RCC 7860 (cell line): ENCODE measurements at regions not wholly inside any gene's neighbourhood (a gene's known extent, or its start where the extent isn't known, plus 50 kb on each side); places are given as distances from the start of the nearest gene placed in this dataset.
"Not testable (repeated sequence)": the region's sequence is repeated elsewhere in the genome, so short reads cannot be mapped to it uniquely, and the experiment has no call there.

Experiments
- DNase-seq: peaks from one replicate; pipeline ENCODE4 v3.0.0-alpha.2; 2015; ENCODE audit warnings: low spot score
- FAIRE-seq: peaks from 2 replicates; lab custom pipeline; 2012; peaks lifted over from hg19 to GRCh38; lab: Jason Lieb, UNC

DNA sequence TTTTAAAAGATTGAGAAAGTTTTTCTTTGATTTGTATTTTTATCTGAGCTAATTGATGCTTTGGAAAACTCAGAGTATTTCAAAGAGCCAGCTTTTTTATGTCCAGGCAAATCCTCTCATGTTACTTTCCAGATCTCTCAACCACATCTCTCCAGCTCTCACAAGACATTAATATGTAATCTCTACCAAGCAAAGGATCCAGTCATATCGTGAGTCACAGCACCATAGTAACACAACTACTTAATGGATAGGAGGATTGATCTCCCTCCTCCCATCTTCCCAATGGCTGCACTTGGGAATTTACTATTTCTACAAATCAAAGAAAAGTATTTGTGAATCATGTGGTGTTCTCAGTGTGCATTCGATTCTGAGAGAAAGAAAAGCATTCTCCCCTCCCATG, 63.3 kb downstream of the POU4F1 start:
- peak; percentile 25 for DNase-seq
- FAIRE-seq = no peak

DNA sequence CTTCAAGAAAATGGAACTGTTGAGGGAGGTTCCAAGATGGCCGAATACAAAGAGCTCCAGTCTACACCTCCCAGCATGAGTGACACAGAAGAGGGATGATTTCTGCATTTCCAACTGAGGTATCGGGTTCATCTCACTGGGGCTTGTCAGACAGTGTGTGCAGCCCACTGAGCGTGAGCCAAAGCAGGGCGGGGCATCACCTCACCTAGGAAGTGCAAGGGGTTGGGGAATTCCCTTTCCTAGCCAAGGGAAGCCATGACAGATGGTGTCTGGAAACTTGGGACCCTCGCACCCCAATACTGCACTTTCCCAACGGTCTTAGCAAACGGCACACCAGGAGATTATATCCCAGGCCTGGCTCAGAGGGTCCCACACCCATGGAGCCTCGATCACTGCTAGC, 77.3 kb downstream of the POU4F1 start:
- not testable (repeated sequence) for FAIRE-seq, DNase-seq

DNA sequence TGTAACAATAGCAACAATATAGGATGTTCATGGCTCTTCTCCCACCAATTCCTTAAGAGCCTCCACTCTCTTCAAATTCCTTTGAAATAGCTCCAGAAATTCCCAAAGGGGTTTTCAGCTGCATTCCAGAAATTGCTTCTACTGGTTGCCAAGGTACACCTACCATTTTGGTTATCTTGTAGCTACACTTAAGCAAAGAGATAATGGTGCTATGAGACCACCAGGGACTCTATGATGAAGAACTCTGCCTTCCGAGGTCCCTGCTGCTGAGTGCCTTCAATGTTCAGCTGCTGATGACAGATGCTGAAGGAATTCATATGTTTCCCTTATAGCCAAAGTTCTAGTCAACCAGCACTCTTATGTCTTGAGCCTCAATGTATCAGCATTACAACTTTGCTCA, 78.4 kb downstream of the POU4F1 start:
- FAIRE-seq = no peak

DNA sequence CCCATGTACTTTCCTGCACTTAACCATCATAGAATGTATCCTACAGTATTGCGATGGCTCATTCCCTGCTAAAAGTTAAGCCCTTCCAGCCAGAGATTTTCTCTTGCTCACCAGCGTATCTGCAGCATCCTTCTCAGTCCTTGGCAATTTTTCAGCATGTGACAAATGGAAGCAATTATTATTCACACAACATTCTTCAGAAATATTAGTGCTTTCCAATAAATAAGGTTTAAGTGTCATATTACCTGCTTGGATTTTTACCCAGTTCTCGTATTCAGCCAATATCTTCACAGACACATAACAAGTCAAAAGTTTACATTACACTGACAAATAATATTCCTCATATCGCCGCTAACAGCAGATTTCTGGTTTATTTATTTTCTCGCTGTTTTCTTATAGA, 82.3 kb downstream of the POU4F1 start:
- DNase-seq (no peak), FAIRE-seq (no peak)

More for the DNA sequence above, 78.4 kb downstream of the POU4F1 start:
- no peak for DNase-seq

DNA sequence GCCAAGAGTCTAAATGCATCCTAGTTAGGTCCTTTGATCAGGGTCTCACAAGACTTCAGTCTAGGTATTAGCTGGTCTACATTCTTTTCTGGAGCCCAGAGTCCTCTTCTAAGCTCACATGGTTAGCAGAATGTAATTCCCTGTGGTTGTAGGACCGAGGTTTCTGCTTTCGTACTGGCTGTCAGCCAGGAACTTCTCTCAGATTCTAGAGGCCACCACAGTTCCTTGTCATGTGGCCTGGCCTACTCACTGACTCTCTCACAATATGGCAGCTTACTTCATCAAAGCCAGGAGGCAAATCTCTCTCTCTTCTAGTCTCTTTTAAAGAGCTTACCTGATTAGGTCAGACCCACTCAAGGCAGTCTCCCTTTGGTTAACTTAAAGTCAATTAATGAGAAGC, 82.9 kb downstream of the POU4F1 start:
- no peak for DNase-seq
- no peak for FAIRE-seq

DNA sequence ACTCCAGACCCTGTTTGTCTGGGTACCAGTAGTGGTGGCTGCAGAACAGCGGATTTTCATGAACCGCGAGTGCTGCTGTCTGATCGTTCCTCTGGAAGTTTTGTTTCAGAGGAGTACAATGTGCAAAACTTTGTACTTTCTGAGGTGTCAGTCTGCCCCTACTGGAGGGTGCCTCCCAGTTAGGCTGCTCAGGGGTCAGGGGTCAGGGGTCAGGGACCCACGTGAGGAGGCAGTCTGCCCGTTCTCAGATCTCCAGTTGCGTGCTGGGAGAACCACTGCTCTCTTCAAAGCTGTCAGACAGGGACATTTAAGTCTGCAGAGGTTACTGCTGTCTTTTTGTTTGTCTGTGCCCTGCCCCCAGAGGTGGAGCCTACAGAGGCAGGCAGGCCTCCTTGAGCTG, 84.9 kb downstream of the POU4F1 start:
- not testable (repeated sequence) for DNase-seq, FAIRE-seq

DNA sequence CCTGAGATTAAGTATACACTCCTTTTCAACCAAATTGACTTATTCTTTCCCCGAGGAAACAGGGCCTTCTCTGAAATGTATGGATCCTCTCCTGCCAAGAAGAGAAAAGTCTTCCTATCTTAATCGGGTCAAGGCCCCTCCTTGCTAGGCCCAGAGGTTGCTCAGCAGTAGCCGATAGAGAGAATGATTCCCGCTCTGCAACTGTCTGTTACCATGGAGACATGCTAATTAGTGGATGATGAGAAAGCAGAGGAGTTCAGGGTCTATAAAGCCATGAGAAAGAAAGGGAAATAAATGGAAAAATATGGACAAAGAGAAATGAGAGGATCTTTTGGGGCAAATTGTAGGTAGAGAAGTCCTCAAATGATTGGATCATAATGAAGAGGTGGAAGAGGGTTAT, 103.5 kb downstream of the POU4F1 start:
- FAIRE-seq (no peak), DNase-seq (no peak)

DNA sequence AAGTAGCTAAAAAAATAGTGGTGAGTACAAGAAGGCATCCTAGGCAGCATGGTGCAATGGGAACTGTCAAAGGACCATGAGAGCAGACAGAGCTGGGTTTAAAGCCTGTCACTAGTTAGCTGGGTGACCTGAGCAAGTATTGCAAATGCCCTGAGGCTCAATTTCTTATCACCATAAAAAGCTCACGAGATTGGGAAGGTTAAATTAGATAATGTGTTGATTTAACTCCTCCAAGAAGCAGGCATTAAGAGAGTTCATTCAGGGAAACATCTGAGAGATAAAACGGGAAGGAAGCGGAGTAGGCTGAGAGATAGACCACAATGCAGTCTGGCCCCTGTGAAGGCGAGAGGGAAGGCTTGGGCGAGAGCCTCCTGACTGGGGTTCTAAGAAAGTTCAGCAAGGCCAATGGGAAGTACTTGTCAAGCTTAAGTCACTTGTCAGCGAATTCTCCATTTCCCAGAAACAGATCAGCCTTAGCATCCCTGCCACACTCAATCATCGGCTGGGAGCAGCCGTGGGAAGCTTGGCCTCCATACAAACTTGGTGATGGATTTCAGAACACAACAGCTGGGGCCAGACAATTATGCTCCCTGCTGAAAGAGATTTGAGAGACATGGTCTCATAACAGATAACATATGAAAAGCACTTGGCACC, 105.5 kb downstream of the POU4F1 start:
- no peak for FAIRE-seq
- no peak for DNase-seq

DNA sequence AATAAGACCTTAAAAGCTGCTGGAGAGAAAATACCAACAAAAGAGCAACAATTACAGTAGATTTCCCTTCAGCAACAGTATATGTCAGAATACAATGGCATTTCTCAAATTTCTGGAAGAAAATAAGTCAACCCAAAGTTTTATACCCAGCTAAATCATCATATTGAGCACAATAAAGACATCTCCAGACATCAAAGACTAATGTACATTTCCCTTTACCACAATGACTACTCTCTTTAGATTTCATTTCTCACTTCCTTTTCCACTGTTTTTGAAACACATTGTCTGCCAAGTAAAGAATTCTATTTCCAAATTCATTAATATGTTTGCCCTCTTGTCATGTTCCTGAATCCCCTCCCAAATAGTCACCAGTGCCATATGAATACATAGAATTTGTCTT, 111.4 kb downstream of the POU4F1 start:
- no peak for DNase-seq
- no peak for FAIRE-seq

DNA sequence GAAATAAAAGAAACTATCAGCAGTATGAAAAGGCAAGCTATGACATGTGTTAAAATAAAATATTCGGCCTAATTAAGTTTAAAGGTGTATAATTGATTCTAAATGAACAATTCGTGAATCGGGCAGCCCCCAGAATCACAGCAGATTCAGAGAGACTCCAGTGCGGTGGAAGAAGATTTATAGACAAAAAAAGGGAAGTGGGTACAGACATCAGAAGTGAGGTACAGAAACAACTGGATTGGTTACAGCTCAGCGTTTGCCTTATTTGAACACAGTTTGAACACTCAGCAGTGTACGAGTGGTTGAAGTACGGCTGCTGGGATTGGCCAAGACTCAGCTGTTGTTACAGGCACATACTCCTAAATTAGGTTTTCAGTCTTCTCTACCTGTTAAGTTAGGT, 113.1 kb downstream of the POU4F1 start:
- FAIRE-seq, DNase-seq: not testable (repeated sequence)

DNA sequence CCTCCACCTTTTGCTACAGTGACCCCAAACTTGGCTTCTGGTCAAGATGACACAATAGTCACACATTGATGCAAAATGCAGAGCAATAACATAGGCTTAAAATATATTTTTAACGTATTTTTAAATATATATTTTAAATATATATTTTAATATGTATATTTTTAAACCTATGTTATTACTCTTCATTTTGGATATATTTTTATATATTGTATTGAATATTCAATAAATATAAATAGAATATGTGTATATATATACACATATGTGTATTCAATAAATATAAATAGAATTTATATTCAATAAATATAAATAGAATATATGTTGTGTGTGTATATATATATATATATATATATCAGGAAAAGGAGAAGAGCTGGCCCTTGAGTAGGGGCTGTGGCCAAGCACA, 115.6 kb downstream of the POU4F1 start:
- no peak for FAIRE-seq

DNA sequence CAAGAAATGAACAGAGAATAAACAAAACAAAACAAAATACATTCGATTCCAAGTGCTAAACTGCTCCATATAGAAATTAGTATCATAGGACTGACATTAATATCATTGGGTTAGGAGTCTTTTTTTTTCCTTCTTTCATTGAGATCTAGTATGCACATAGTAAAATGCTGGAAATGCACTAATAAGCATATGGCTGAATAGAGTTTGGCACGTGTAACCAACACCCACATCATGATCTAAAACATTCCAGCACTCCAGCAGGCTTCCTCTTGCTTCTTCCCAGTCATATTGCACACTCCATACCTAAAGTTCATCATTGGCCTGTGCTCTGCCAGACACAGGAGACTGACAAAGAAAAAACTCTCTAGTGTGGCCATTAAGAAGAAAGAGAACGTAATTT, 117.5 kb downstream of the POU4F1 start:
- FAIRE-seq = no peak
- DNase-seq = no peak

More for the DNA sequence above, 115.6 kb downstream of the POU4F1 start:
- no peak for DNase-seq

DNA sequence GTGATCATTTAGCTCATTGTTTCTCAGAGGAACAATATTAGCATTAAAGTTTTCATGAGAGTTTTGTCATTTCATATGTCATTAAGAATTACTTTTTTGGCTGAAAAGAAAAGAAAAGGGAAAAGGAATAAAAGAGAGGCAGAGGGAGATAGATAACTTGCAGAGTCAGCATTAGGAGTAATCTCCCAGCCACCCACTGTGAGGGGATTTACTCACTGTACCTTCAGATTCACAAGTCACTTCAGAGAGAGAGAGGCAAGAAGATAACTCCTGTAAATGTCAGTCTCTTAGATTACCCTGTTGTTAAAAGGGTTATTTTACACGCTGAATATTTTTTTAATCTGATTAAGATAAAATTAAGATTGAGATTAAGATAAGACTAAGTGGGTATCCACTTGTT, 125.2 kb downstream of the POU4F1 start:
- DNase-seq = no peak
- no peak for FAIRE-seq

DNA sequence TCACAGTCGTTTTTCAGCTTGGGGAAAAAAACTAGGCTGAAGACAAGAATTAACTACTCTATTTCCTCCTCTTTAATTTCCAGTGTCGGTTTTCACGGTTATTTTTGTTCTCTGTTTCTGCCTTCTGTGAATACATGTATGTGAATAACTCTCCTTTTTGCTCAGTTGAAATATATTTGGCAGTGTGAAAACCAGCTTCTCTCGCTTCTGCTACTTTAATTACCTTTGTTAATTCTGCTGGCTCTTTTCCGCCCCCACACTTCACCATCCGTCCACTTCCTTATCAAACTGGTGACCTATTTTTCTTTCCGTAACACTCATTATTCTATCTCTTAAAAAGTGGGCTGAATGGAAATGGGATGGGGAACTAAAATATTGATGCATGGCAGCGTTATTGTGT, 126.4 kb downstream of the POU4F1 start:
- no peak for DNase-seq
- no peak for FAIRE-seq

DNA sequence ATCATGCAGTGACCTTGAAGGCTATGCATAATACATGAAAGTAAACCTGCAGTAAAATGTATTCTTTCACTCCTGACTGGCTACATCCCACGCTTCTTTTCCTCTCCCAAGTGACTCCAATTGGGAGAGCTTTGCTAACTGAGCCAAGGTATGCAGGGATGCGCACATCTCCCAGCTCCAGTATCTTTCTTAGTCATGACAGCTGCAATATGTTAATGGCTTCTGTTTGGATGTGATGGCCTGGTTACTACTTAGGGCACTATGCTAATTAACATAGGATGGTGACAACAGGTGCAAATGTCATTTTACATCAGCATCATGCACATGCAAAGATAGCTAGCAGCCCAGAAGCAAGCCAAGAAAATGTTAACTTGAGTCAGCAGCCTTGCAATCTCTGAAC, 134.7 kb downstream of the POU4F1 start:
- FAIRE-seq (no peak), DNase-seq (no peak)

DNA sequence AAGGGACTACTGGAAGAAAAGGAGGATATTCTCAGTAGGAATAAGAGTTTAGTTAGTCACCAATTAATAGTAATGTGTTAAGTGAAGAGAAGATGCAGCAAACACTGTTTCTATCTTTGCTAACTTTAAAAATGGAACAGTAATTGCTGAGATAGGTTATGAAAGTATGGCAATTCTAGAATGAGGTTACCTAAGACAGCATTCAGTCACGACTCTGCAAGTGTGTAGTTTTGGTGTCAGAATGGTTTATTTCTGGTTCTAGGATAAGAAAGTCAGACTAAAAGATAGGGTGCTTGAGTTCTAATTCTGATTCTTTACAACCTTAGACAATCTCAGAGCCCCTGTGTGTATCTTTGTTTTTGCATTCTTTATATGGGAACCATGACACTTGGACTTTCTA, 138.1 kb downstream of the POU4F1 start:
- FAIRE-seq = no peak
- DNase-seq = no peak

DNA sequence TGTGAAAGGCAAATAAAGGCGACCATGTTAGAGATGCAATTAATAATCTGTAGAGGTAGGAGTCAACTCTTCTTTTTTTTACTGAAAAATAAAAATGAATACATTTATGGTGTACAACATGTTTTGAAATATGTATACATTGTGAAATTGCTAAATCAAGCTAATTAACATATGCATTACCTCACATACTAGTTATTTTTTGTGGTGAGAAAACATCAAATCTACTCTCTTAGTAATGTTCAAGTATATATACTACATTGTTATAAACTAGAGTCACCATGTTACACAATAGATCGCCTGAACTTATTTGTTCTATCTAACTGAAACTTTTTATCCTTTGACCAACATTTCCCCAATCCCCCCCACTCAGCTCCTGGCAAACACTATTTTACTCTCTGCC, 143.2 kb downstream of the POU4F1 start:
- FAIRE-seq = no peak

DNA sequence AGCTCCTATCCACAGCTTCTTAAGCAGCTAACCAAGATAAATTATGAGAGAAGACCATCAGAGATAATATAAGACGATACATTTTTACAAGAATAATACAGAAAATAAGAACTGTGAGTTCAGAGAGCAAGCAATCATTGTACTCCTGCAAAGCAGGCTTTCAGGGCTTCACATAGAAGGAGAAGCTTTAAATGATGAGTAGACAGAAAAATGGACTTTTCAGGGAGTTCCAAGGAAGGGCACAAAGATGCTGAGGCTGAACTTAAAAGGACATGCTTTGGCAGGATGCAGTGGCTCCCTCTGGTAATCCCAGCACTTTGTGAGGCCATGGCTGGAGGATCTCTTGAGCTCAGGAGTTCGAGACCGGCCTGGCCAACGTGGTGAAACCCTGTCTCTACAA, 159.5 kb downstream of the POU4F1 start:
- no peak for DNase-seq
- no peak for FAIRE-seq

More for the DNA sequence above, 143.2 kb downstream of the POU4F1 start:
- DNase-seq = no peak

DNA sequence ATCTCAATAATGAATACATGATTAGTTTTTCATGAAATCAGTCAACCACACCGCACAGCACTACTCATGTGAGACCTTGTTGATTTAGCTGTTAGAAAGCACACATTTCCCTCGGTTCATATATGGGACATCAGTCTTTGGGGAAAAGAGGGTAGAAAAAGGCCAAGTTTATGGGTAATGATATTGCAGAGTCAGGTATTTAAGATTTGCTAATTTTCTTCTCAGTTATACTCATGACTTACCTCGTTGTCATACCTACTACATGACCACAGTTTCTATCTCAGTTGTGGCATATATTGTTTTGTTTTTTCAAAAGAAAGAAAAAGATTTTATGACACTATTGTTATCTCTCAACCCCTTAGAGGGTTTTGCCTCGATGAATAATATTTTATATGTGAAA, 165.6 kb downstream of the POU4F1 start:
- DNase-seq (no peak), FAIRE-seq (no peak)

DNA sequence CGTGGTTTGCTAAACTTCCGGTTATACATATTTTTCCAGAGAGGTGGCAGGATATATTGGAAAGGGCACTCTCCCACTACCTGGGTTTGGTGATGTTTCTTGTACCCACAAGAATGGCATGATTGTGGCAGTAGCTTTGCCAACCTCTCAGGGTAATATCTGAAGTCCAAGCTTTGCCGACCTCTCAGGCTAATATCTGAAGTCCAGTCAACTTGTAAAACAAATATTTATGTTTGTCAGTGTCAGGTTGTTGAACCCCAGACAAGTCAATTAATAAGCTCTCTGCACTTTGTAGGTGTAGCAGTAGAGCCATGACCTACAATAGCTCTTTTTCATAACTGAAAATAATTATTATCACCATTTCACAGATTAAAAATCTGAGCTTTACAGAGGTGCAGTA, 167.0 kb downstream of the POU4F1 start:
- DNase-seq (no peak), FAIRE-seq (no peak)

DNA sequence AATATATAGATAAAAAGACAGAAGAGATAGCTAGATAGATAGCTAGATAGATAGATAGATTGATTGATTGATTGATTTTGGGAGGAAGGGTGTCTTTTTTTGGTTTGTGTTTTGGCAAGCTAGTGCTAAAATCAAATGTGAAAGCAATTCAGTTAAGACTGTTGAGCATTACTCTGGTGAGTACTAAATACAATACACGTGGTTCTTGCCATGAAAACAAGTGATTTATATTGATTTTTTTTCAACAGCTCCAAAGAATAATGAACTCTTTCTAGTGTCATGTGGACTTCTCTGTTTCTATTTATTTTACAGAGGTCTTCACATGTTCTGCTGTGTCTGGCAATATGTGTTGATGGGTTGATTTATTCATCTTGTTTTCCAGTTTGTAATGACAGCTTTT, 172.0 kb downstream of the POU4F1 start:
- no peak for DNase-seq
- no peak for FAIRE-seq

DNA sequence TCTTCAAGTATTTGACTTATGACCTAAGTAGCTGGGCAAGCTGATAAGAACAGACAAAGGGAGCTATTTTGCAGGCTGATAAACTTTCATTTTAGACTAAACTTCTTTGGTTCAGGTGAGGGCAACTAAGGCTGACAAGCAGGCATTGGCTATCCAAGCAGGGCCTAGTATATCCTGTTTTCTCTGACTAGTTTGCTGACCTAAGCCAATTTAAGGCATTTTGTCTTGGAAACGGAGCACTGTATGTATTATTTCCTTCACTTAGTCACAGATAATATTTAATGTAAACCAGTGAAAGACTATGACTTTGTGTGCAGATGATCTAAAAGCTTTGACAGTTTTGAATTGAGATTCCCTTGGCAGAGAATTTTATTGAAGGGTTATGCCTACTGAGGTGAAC, 172.5 kb downstream of the POU4F1 start:
- DNase-seq (no peak), FAIRE-seq (no peak)

DNA sequence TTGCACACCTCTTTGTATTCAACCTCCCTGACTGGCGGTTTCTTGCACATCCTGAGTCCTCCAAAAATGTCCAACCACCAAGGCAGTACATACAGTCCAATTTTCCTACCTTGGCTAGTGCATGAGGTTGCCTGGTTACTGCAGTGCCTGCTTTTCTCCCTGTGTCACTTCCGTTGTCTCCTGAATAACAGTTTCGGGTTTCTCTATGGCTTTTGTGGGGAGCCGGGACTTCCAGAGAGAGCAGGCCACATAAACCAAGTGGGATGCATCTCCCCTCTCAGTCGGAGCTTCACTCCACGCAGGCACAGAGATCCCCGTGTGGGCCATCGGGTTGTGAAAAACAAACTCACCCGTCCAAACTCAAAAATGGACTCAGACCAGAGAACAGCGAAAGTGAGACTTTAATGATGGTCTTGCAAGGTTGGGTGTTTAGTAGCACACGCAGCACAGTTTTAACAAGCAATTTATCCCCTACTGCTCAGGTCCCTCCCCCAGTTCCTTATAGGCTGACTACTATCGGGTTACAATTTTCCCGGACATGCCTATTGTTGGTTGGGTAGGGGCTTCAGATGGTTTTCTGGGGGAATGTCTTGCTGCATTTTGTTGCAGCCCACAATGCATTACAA, 173.1 kb downstream of the POU4F1 start:
- FAIRE-seq = no peak

More for the DNA sequence above, 173.1 kb downstream of the POU4F1 start:
- no peak for DNase-seq
